ENCODE measurements at regions not wholly inside any gene's neighbourhood (a gene's known extent, or its start where the extent isn't known, plus 50 kb on each side); places are given as distances from the start of the nearest gene placed in this dataset.

- peaks cover 1% of the 10 kb centered on the region; the same call in 1 of the 2 replicates for H3K23me2 ChIP-seq (ENCODE audit: low read depth, low read length)
- no peak overlapping the region for H3K56ac ChIP-seq (replicated peaks; ENCODE audit: insufficient read length, low read depth, low read length)
- H3K27ac ChIP-seq (ENCODE audit: low read depth, low read length) = no peak overlapping the region
- H2BK20ac ChIP-seq (ENCODE audit: low read length) = no peak overlapping the region
- no peak overlapping the region for H3K14ac ChIP-seq (ENCODE audit: insufficient read length)
- peaks cover 0 to 3% (median under 1%) of the 10 kb centered on the region in 4 experiments; a peak in 2 of 7 replicates for H3K4me1 ChIP-seq (replicated peaks in 1 of 4; ENCODE audit: control insufficient read depth in 3 of 4, insufficient read depth in 4 of 4, low read length in 3 of 4)
- DNase-seq (ENCODE audit: low read depth in 1 of 2, low spot score in 2 of 2) (no peak), FAIRE-seq (no peak)
- WGBS, 2 experiments (ENCODE audit: extremely low coverage in 1 of 2, insufficient coverage in 1 of 2, insufficient read length in 1 of 2, insufficient replicate concordance in 2 of 2, low coverage in 1 of 2, low lambda C conversion rate in 2 of 2, missing lambda C conversion rate in 1 of 2) = 96% methylated on average over 8 of the region's 8 CpGs; no CpG with 5 or more reads in 1 of the 2 experiments
- H2BK12ac ChIP-seq (ENCODE audit: low read depth, low read length) = no peak overlapping the region
- ChIA-PET CTCF (ENCODE audit: partially characterized antibody) (interaction anchor here (0.6 kb wide), 1 partner anchor 310 kb away, joined by 5 read pairs; no protein-coding TSS in a partner anchor), POLR2A (ENCODE audit: partially characterized antibody) (interaction anchor here (1.0 kb wide), 1 partner anchor 263 kb away, joined by 3 read pairs; no protein-coding TSS in a partner anchor)
- H3K79me2 ChIP-seq (ENCODE audit: control insufficient read depth in 1 of 2, insufficient read depth in 2 of 2, low read length in 2 of 2) = no peaks in the 10 kb centered on the region
- H2AFZ ChIP-seq (ENCODE audit: low read length) = no peak overlapping the region
- no peak overlapping the region for H2BK120ac ChIP-seq (replicated peaks; ENCODE audit: low read depth, low read length)
- H3K36me3 ChIP-seq (ENCODE audit: control insufficient read depth in 2 of 4, insufficient read depth in 4 of 4, low read length in 3 of 4) = no peaks in the 10 kb centered on the region
- no peak overlapping the region for H3K4ac ChIP-seq (replicated peaks; ENCODE audit: insufficient read length, low read depth, low read length)
- H2BK5ac ChIP-seq (ENCODE audit: low read depth, low read length) = no peak overlapping the region
- no peak overlapping the region for H3K18ac ChIP-seq (ENCODE audit: extremely low read depth, low read length)
- no peak overlapping the region for H4K8ac ChIP-seq (ENCODE audit: extremely low read depth, insufficient read depth, low read length)
- no peak overlapping the region for H3K4me3 ChIP-seq (ENCODE audit: extremely low read depth in 1 of 4, insufficient read depth in 2 of 4, low read depth in 3 of 4, low read length in 4 of 4)
- no peaks in the 10 kb centered on the region for H3K9me3 ChIP-seq (ENCODE audit: insufficient read depth in 2 of 2, low read depth in 1 of 2, low read length in 1 of 2)
- no peak overlapping the region for H4K91ac ChIP-seq (replicated peaks; ENCODE audit: insufficient read length, low read length)
- H3K23ac ChIP-seq (ENCODE audit: insufficient read length) = no peak overlapping the region
- no peak overlapping the region for H2BK15ac ChIP-seq (ENCODE audit: low read length)
- H3K9ac ChIP-seq (replicated peaks in 1 of 4; ENCODE audit: extremely low read depth in 1 of 4, low read depth in 3 of 4, low read length in 3 of 4) = no peak overlapping the region
- H3K27me3 ChIP-seq (replicated peaks in 1 of 4; ENCODE audit: control insufficient read depth in 3 of 4, extremely low read depth in 1 of 4, insufficient read depth in 3 of 4, low read length in 3 of 4) = no peaks in the 10 kb centered on the region
- H3K79me1 ChIP-seq (ENCODE audit: low read depth, low read length) = no peaks in the 10 kb centered on the region
- TF ChIP-seq CEBPB (IDR thresholded peaks at IDR 0.05; ENCODE audit: low read depth, low read length) (no peak), ATF2 (IDR thresholded peaks at IDR 0.05; ENCODE audit: low read length) (no peak), BCL11A (IDR thresholded peaks at IDR 0.05; ENCODE audit: low read depth in 2 of 2, low read length in 2 of 2) (no peak), ATF3 (IDR thresholded peaks at IDR 0.05; ENCODE audit: insufficient read depth, low read depth, low read length) (no peak)
- H4K20me1 ChIP-seq (replicated peaks in 1 of 2; ENCODE audit: control insufficient read depth in 1 of 2, insufficient read depth in 2 of 2, low read length in 2 of 2) = no peaks in the 10 kb centered on the region
- H2AK5ac ChIP-seq (ENCODE audit: low read depth, low read length) = no peak overlapping the region
- H4K5ac ChIP-seq (ENCODE audit: insufficient read length, low read depth, low read length) = no peak overlapping the region
- H3K4me2 ChIP-seq (ENCODE audit: insufficient read depth in 1 of 2, low read depth in 2 of 2, low read length in 2 of 2) = no peak overlapping the region
These were observed 259.7 kb upstream of the TLE3 start for GRCh38 chr15:70357453-70357852.

Data from H1 (cell line).